Heart left ventricle (tissue), 13 donors: ENCODE measurements at regions not wholly inside any gene's neighbourhood (a gene's known extent, or its start where the extent isn't known, plus 50 kb on each side); places are given as distances from the start of the nearest gene placed in this dataset.

Experiments
- POLR2A ChIP-seq, 2 donors: fragments of 450-650 bp; IDR thresholded peaks; one replicate each; pipeline ENCODE4 v1.6.1; 2017; ENCODE audit warnings: antibody characterized with exemption in 2 of 2, mild to moderate bottlenecking in 2 of 2, moderate library complexity in 2 of 2
- TF ChIP-seq, protein P1 (sequence below), 12 donors: fragments of 200-600 bp; sonication (generic) in 4 of 12; IDR thresholded peaks; one replicate each; pipeline versions ENCODE4 v1.5.0 to v1.8.0; 2018 to 2022; ENCODE audit warnings: antibody characterized with exemption in 12 of 12, mild to moderate bottlenecking in 5 of 12
- donor health status: ischemic (EF 13 %, LVEDD 7.1; RV severe dilation, severe dysfunction).
- donor health status: DM: no; HTN: yes; CAD: no.
- donor health status: DM: no; HTN: no; CAD: no.
- donor health status: ischemic (EF 25% LVEDD 6.9; RV normal size, moderate dysfunction).
- donor health status: ischemic (EF 25% LVEDD 5.7; RV mildly dilated, moderate dysfunction).
- donor health status: ischemic (EF 35%, LVEDD 5.7; RV mildly dilated, moderate dysfunction).
- donor health status: nonischemic (EF 11% LVEDD 7.7; RV severe dilation, severe dysfunction).
- donor health status: DM: yes; HTN: yes; CAD: no.
- donor health status: PGD.
- donor health status: ischemic (EF 29% LVEDD 5.4; RV normal size, mild dysfunction).
- donor health status: nonischemic (EF 23%, LVEDD 6.1; RV moderate dilation, normal function).

DNA sequence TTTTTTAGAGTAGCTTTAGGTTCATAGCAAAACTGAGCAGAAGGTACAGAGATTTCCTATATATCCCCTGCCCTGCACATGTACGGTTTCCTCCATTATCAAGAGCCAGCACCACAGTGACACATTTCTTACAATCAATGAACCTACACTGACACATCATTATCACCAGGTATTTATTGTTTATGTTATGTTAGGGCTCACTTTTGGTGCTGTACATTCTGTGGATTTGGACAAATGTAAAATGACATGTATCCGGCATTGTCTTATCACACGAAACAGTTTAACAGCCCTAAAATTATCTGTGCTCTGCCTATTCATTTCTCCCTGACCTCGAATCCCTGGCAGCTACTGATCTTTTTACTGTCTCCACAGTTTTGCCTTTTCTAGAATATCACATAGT is 93.7 kb upstream of the DPH5 start:
- TF ChIP-seq, protein P1, sequence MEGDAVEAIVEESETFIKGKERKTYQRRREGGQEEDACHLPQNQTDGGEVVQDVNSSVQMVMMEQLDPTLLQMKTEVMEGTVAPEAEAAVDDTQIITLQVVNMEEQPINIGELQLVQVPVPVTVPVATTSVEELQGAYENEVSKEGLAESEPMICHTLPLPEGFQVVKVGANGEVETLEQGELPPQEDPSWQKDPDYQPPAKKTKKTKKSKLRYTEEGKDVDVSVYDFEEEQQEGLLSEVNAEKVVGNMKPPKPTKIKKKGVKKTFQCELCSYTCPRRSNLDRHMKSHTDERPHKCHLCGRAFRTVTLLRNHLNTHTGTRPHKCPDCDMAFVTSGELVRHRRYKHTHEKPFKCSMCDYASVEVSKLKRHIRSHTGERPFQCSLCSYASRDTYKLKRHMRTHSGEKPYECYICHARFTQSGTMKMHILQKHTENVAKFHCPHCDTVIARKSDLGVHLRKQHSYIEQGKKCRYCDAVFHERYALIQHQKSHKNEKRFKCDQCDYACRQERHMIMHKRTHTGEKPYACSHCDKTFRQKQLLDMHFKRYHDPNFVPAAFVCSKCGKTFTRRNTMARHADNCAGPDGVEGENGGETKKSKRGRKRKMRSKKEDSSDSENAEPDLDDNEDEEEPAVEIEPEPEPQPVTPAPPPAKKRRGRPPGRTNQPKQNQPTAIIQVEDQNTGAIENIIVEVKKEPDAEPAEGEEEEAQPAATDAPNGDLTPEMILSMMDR (IDR thresholded peaks at IDR 0.05) = no peak
- TF ChIP-seq POLR2A (IDR thresholded peaks at IDR 0.05) = no peak
